Smooth muscle cell (in vitro differentiated cells): ENCODE measurements at regions not wholly inside any gene's neighbourhood (a gene's known extent, or its start where the extent isn't known, plus 50 kb on each side); places are given as distances from the start of the nearest gene placed in this dataset.

ENCODE experiments used
- DNase-seq: peaks from one replicate; lab custom pipeline; 2025; ENCODE audit not compliant: unreplicated experiment; lab: John Stamatoyannopoulos, UW
- H2AFZ ChIP-seq: fragments of 200-600 bp; sonication (generic); 2 replicates; pipeline ENCODE4 v1.6.0; 2016; ENCODE audit warnings: antibody characterized with exemption, low read depth, mild to moderate bottlenecking
- H3F3A ChIP-seq: fragments of 200-600 bp; sonication (generic); 2 replicates; pipeline ENCODE4 v1.6.0; 2017; ENCODE audit warnings: antibody characterized with exemption, low read depth
- H3K27ac ChIP-seq: fragments of 200-600 bp; sonication (generic); 2 replicates; pipeline ENCODE4 v1.5.1; 2016; ENCODE audit warnings: low read depth, mild to moderate bottlenecking
- H3K27me3 ChIP-seq: fragments of 200-600 bp; sonication (generic); 2 replicates; pipeline ENCODE4 v1.6.1; 2016; ENCODE audit warnings: low read depth, mild to moderate bottlenecking
- H3K36me3 ChIP-seq: fragments of 200-600 bp; sonication (generic); 2 replicates; pipeline ENCODE4 v1.5.1; 2016; ENCODE audit warnings: low read depth
- H3K4me1 ChIP-seq: fragments of 200-600 bp; sonication (generic); 2 replicates; pipeline ENCODE4 v1.5.1; 2016; ENCODE audit warnings: low read depth
- H3K4me2 ChIP-seq: fragments of 200-600 bp; sonication (generic); 2 replicates; pipeline ENCODE4 v1.6.0; 2016; ENCODE audit warnings: mild to moderate bottlenecking
- H3K4me3 ChIP-seq: fragments of 200-600 bp; sonication (generic); 2 replicates; pipeline ENCODE4 v1.5.1; 2016; ENCODE audit warnings: mild to moderate bottlenecking
- H3K79me2 ChIP-seq: fragments of 200-600 bp; sonication (generic); 2 replicates; pipeline ENCODE4 v1.6.0; 2016; ENCODE audit warnings: low read depth, mild to moderate bottlenecking
- H3K9ac ChIP-seq: fragments of 200-600 bp; sonication (generic); 2 replicates; pipeline ENCODE4 v1.6.0; 2016; ENCODE audit warnings: low read depth
- H3K9me3 ChIP-seq: fragments of 200-600 bp; sonication (generic); replicated peaks from 2 replicates; pipeline ENCODE4 v1.5.1; 2016; ENCODE audit warnings: low read depth
- H4K20me1 ChIP-seq: fragments of 200-600 bp; sonication (generic); 2 replicates; pipeline ENCODE4 v1.6.0; 2016; ENCODE audit warnings: low read depth
- CTCF ChIP-seq: fragments of 200-600 bp; sonication (generic); IDR thresholded peaks from 2 replicates; pipeline ENCODE4 v1.5.1; 2017; ENCODE audit warnings: borderline replicate concordance, mild to moderate bottlenecking, antibody characterized with exemption; ENCODE audit not compliant: insufficient read depth, poor library complexity, severe bottlenecking
- WGBS: methylation state at CpG from one replicate; pipeline ENCODE4 v1.1.7; 2016; ENCODE audit warnings: low lambda C conversion rate; 5-methylcytosine and 5-hydroxymethylcytosine counted together

- Histone ChIP-seq H3K4me1 (no peaks in the 10 kb centered on the region), H3K4me3 (no peak overlapping the region), H3F3A (no peaks in the 10 kb centered on the region), H3K4me2 (no peak overlapping the region), H4K20me1 (no peaks in the 10 kb centered on the region), H3K9ac (no peak overlapping the region), H3K27me3 (no peaks in the 10 kb centered on the region), H3K27ac (no peak overlapping the region), H3K9me3 (no peaks in the 10 kb centered on the region), H2AFZ (no peak overlapping the region), H3K79me2 (no peaks in the 10 kb centered on the region), H3K36me3 (no peaks in the 10 kb centered on the region)
- WGBS = 84% methylated on average over 5 of the region's 5 CpGs
- TF ChIP-seq CTCF = no peak
- DNase-seq = no peak
Observed at GRCh38 chr4:188214861-188215260, 75.6 kb downstream of the TRIML1 start.

- Histone ChIP-seq H3K27ac (no peak overlapping the region), H3F3A (no peaks in the 10 kb centered on the region), H3K27me3 (no peaks in the 10 kb centered on the region), H3K9ac (no peak overlapping the region), H3K4me2 (peak overlapping the region; percentile 76), H3K4me1 (no peaks in the 10 kb centered on the region), H2AFZ (peak overlapping the region; percentile 24), H3K36me3 (no peaks in the 10 kb centered on the region), H3K4me3 (peak overlapping the region; percentile 40), H3K9me3 (no peaks in the 10 kb centered on the region), H3K79me2 (no peaks in the 10 kb centered on the region), H4K20me1 (no peaks in the 10 kb centered on the region)
- 50% methylated on average over 27 of the region's 28 CpGs for WGBS
- DNase-seq = no peak
- no peak for TF ChIP-seq CTCF
Observed at GRCh38 chr4:188218392-188218791, 79.2 kb downstream of the TRIML1 start.

- TF ChIP-seq CTCF = no peak
- 95% methylated on average over 4 of the region's 4 CpGs for WGBS
Observed at GRCh38 chr4:188220006-188220405, 80.8 kb downstream of the TRIML1 start.

GRCh38 chr4:188221090-188221489 is 81.8 kb downstream of the TRIML1 start:
- no peak for TF ChIP-seq CTCF
- Histone ChIP-seq H4K20me1 (no peaks in the 10 kb centered on the region), H3K27me3 (no peaks in the 10 kb centered on the region), H3K4me2 (no peak overlapping the region), H3K4me3 (no peak overlapping the region), H3K27ac (peak overlapping the region; percentile 28), H3K9ac (no peak overlapping the region), H3F3A (no peaks in the 10 kb centered on the region), H3K9me3 (no peaks in the 10 kb centered on the region), H2AFZ (no peak overlapping the region), H3K36me3 (no peaks in the 10 kb centered on the region), H3K4me1 (no peaks in the 10 kb centered on the region), H3K79me2 (no peaks in the 10 kb centered on the region)
- WGBS = 81% methylated on average over 2 of the region's 2 CpGs
- DNase-seq = no peak

More at GRCh38 chr4:188220006-188220405, 80.8 kb downstream of the TRIML1 start:
- Histone ChIP-seq H3K9me3 (no peaks in the 10 kb centered on the region), H3K27me3 (no peaks in the 10 kb centered on the region), H3K4me1 (no peaks in the 10 kb centered on the region), H3F3A (no peaks in the 10 kb centered on the region), H3K79me2 (no peaks in the 10 kb centered on the region), H3K36me3 (no peaks in the 10 kb centered on the region), H3K9ac (no peak overlapping the region), H3K4me2 (no peak overlapping the region), H4K20me1 (no peaks in the 10 kb centered on the region), H2AFZ (no peak overlapping the region), H3K4me3 (no peak overlapping the region), H3K27ac (no peak overlapping the region)
- no peak for DNase-seq
